OCI-LY7 (cell line): ENCODE measurements at regions not wholly inside any gene's neighbourhood (a gene's known extent, or its start where the extent isn't known, plus 50 kb on each side); places are given as distances from the start of the nearest gene placed in this dataset.

Source experiments
- BruUV-seq: library from RNA; stranded (reverse); fragments of 400-500 nt; replicated peaks from 2 replicates; lab custom pipeline; 2021; lab: Mats Ljungman, UMichigan
- CTCF ChIA-PET: fragments of 300-600 bp; sonication (Branson Sonifier 250); formaldehyde crosslinking; loops from one replicate; lab custom pipeline; 2022; ENCODE audit warnings: antibody characterized with exemption; ENCODE audit not compliant: unreplicated experiment; lab: Charles Lee
- POLR2A ChIA-PET: fragments of 300-600 bp; sonication (Branson Sonifier 250); formaldehyde crosslinking; loops from one replicate; lab custom pipeline; 2022; ENCODE audit warnings: antibody characterized with exemption; lab: Charles Lee
- DNase-seq: peaks from one replicate; pipeline ENCODE4 v3.0.0-alpha.2; 2015; ENCODE audit warnings: low spot score
- H2AFZ ChIP-seq: fragments of 200-600 bp; sonication (generic), shearing (Covaris generic); 2 replicates; pipeline ENCODE4 v1.6.1; 2014; ENCODE audit warnings: mild to moderate bottlenecking, antibody characterized with exemption, low read length, moderate library complexity
- H3K27ac ChIP-seq: fragments of 200-600 bp; sonication (generic); 2 replicates; pipeline ENCODE4 v1.5.1; 2014; ENCODE audit warnings: mixed run types, low read depth, mild to moderate bottlenecking, moderate library complexity, low read length, inconsistent platforms; ENCODE audit not compliant: poor library complexity, severe bottlenecking
- H3K36me3 ChIP-seq: fragments of 200-600 bp; sonication (generic); 2 replicates; pipeline ENCODE4 v1.6.1; 2014; ENCODE audit warnings: mild to moderate bottlenecking, antibody characterized with exemption, low read length, moderate library complexity, mixed read lengths; ENCODE audit not compliant: insufficient read depth
- H3K4me1 ChIP-seq: fragments of 200-600 bp; sonication (generic); 2 replicates; pipeline ENCODE4 v1.5.1; 2014; ENCODE audit warnings: mild to moderate bottlenecking, low read length; ENCODE audit not compliant: insufficient read depth, poor library complexity, severe bottlenecking
- H3K4me2 ChIP-seq: fragments of 200-600 bp; sonication (generic); 2 replicates; pipeline ENCODE4 v1.6.1; 2014; ENCODE audit warnings: mild to moderate bottlenecking, low read length
- H3K4me3 ChIP-seq: fragments of 200-600 bp; sonication (generic); 2 replicates; pipeline ENCODE4 v1.5.1; 2014; ENCODE audit warnings: mild to moderate bottlenecking, low read depth, low read length; ENCODE audit not compliant: poor library complexity, severe bottlenecking
- H3K79me2 ChIP-seq: fragments of 200-600 bp; sonication (generic); 2 replicates; pipeline ENCODE4 v1.6.1; 2016; ENCODE audit warnings: low read depth, mild to moderate bottlenecking, low read length, moderate library complexity, mixed read lengths; ENCODE audit not compliant: insufficient read depth
- H3K9me2 ChIP-seq: fragments of 200-600 bp; sonication (generic); 2 replicates; pipeline ENCODE4 v1.6.1; 2016; ENCODE audit warnings: mild to moderate bottlenecking, low read length, mixed read lengths; ENCODE audit not compliant: insufficient read depth
- H3K9me3 ChIP-seq: fragments of 200-600 bp; sonication (generic); 2 replicates; pipeline ENCODE4 v1.6.1; 2014; ENCODE audit warnings: mild to moderate bottlenecking, mixed run types, low read length, mixed read lengths
- H4K20me1 ChIP-seq: fragments of 200-600 bp; sonication (generic); 2 replicates; pipeline ENCODE4 v1.6.1; 2014; ENCODE audit warnings: mild to moderate bottlenecking, antibody characterized with exemption, low read length, moderate library complexity, mixed read lengths; ENCODE audit not compliant: insufficient read depth
- EZH2phosphoT487 ChIP-seq: fragments of 200-600 bp; sonication (generic); IDR thresholded peaks from 2 replicates; pipeline ENCODE4 v1.6.1; 2018; ENCODE audit warnings: low read depth, borderline replicate concordance, mild to moderate bottlenecking, mixed run types, antibody characterized with exemption, low read length, moderate library complexity, mixed read lengths
- intact Hi-C: fragments of 100-400 bp; cut with micrococcal nuclease; formaldehyde crosslinking; loops from one replicate; pipeline ENCODE4 v1.10.0; 2022; ENCODE audit not compliant: unreplicated experiment
- TF ChIP-seq, protein P1 (sequence below): fragments of 200-600 bp; sonication (generic); conservative IDR thresholded peaks from 2 replicates; pipeline ENCODE4 v1.5.1; 2014; ENCODE audit warnings: mild to moderate bottlenecking, antibody characterized with exemption, low read length, moderate library complexity, mixed read lengths

DNA sequence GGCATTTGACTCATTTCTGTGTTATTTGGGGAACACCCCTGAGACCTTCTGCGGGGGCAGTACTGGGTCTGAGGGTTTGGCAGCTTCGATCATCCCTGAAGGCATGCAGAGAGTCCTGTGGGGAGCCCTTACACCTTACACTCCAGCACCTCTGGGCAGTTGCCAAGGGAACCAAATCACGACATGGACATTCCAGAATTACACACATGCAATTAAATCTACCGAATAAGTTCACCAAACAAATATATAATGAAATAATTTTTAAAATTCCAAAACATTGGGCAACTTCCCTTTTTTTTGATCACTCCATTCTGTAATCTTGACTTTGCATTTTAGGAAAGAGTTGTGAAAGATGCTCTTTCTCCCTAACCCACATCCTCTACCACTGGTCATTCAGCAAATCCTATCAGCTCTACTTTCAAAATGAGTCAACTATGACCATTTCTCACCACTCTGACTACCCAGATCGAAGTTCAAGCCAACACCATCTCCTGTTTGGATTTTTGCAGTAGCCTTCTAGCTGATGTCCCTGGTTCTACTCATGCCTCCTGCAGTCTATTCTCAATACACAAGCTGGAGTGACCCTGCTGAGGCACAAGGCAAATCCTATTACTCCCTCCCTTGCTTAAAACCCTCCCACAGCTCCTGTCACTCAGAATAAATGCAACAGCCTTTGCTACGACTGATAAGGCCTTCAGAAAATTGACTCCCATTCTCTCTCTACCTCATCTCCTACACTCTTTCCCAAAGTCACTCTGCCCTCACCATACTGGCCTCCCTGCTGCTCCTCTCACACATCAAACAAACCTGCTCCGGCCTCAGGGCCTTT, 533.3 kb downstream of the HACE1 start:
- Histone ChIP-seq H3K9me3 (no peaks in the 10 kb centered on the region), H3K9me2 (no peaks in the 10 kb centered on the region), H2AFZ (no peak overlapping the region), H4K20me1 (no peaks in the 10 kb centered on the region), H3K36me3 (no peaks in the 10 kb centered on the region), H3K4me3 (no peak overlapping the region), H3K79me2 (no peaks in the 10 kb centered on the region), H3K27ac (no peak overlapping the region), H3K4me2 (no peak overlapping the region), H3K4me1 (no peaks in the 10 kb centered on the region)
- CTCF ChIA-PET = no interaction called here
- POLR2A ChIA-PET = no interaction called here
- BruUV-seq = no TSS peak
- TF ChIP-seq, protein P1, sequence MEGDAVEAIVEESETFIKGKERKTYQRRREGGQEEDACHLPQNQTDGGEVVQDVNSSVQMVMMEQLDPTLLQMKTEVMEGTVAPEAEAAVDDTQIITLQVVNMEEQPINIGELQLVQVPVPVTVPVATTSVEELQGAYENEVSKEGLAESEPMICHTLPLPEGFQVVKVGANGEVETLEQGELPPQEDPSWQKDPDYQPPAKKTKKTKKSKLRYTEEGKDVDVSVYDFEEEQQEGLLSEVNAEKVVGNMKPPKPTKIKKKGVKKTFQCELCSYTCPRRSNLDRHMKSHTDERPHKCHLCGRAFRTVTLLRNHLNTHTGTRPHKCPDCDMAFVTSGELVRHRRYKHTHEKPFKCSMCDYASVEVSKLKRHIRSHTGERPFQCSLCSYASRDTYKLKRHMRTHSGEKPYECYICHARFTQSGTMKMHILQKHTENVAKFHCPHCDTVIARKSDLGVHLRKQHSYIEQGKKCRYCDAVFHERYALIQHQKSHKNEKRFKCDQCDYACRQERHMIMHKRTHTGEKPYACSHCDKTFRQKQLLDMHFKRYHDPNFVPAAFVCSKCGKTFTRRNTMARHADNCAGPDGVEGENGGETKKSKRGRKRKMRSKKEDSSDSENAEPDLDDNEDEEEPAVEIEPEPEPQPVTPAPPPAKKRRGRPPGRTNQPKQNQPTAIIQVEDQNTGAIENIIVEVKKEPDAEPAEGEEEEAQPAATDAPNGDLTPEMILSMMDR = no peak
- no peak for TF ChIP-seq EZH2phosphoT487
- no peak for DNase-seq
- intact Hi-C loops = no loop called here

DNA sequence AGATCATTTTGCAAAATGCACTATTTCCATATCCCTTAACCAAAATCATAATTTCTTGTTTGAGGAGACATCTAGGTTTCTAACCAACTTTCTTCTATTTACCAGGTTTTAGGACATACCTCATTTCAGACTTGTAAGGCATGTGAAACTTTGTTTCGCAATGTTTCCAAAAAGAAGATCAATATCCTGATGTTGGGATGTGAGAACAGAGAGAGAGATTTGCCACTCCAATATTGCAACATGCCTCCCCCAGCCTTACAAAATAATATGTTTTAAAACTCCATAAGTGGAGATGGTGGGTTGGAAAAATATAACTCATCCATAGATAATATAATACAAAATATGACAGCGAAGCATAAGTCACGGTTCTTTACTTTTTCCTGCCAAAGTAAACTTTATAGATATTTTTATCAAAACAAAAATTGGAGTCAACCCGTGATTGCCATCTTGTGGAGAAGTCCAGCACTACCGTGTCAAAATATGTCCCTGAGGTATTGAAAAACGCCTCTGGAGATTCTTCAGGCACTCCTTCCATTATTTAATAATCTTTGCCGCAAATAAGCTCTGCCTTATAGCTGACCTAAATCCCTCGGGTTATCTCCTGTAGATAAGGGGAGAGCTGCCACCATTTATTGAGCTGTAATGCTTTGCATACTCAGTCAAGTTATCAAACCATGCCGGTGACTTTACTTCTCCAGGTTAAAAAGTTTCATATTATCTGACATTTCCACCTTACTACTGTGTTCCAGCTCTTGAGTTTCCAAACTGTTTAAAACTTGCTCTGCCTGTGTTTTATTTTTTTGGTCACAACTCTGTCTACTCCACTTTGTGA, 534.2 kb downstream of the HACE1 start:
- no peaks in the 10 kb centered on the region for H3K36me3 ChIP-seq
- H3K9me3 ChIP-seq = no peaks in the 10 kb centered on the region
- H3K4me3 ChIP-seq = no peak overlapping the region
- no peak for TF ChIP-seq EZH2phosphoT487
- TF ChIP-seq, protein P1 = peak; percentile 85
- no peak overlapping the region; the same call in 1 of the 2 replicates for H2AFZ ChIP-seq
- no peak overlapping the region for H3K27ac ChIP-seq
- H3K9me2 ChIP-seq = no peaks in the 10 kb centered on the region
- POLR2A ChIA-PET = no interaction called here
- H3K4me1 ChIP-seq = no peaks in the 10 kb centered on the region
- no peaks in the 10 kb centered on the region for H3K79me2 ChIP-seq
- BruUV-seq = no TSS peak
- H3K4me2 ChIP-seq = no peak overlapping the region
- intact Hi-C loops = no loop called here
- CTCF ChIA-PET = no interaction called here
- H4K20me1 ChIP-seq = no peaks in the 10 kb centered on the region
- peak; percentile 10 for DNase-seq
